Heart left ventricle (tissue), 16 donors: ENCODE measurements at regions not wholly inside any gene's neighbourhood (a gene's known extent, or its start where the extent isn't known, plus 50 kb on each side); places are given as distances from the start of the nearest gene placed in this dataset.
"Not testable (repeated sequence)": the region's sequence is repeated elsewhere in the genome, so short reads cannot be mapped to it uniquely, and the experiment has no call there.

ENCODE experiments used
- ATAC-seq, 4 donors: fragments of 200-7000 bp; cut with Tn5 transposase; one replicate each; pipeline ENCODE4 v1.9.1; 2020 to 2022; ENCODE audit warnings: moderate library complexity in 4 of 4, mild to moderate bottlenecking in 3 of 4, moderate number of reproducible peaks in 1 of 4
- DNase-seq, 5 donors: peaks; one replicate each; pipeline ENCODE4 v3.0.0-alpha.2; 2020
- H3K27ac ChIP-seq, 12 donors: fragments of 200-600 bp; sonication (generic) in 4 of 12; one replicate each; pipeline versions ENCODE4 v1.5.0 to v1.8.0; 2016 to 2022; ENCODE audit warnings: mild to moderate bottlenecking in 2 of 12
- H3K27me3 ChIP-seq, 9 donors: fragments of 200-600 bp; sonication (generic) in 2 of 9; one replicate each; pipeline versions ENCODE4 v1.5.1 to v1.8.0; 2016 to 2022; ENCODE audit warnings: mild to moderate bottlenecking in 3 of 9
- H3K36me3 ChIP-seq, 9 donors: fragments of 200-600 bp; sonication (generic) in 2 of 9; one replicate each; pipeline versions ENCODE4 v1.5.0 to v1.8.0; 2018 to 2022; ENCODE audit warnings: mild to moderate bottlenecking in 2 of 9
- H3K4me1 ChIP-seq, 12 donors: fragments of 200-600 bp; sonication (generic) in 4 of 12; one replicate each; pipeline versions ENCODE4 v1.5.0 to v1.8.0; 2016 to 2022; ENCODE audit warnings: mild to moderate bottlenecking in 3 of 12
- H3K4me3 ChIP-seq, 12 donors: fragments of 200-600 bp; sonication (generic) in 4 of 12; one replicate each; pipeline versions ENCODE4 v1.5.0 to v1.8.0; 2017 to 2022; ENCODE audit warnings: mild to moderate bottlenecking in 9 of 12, moderate library complexity in 4 of 12
- H3K9me3 ChIP-seq, 12 donors: fragments of 200-600 bp; sonication (generic) in 4 of 12; one replicate each; pipeline versions ENCODE4 v1.5.0 to v1.8.0; 2016 to 2022; ENCODE audit warnings: mild to moderate bottlenecking in 1 of 12
- CTCF ChIP-seq, 12 donors: fragments of 200-600 bp; sonication (generic) in 4 of 12; IDR thresholded peaks; one replicate each; pipeline versions ENCODE4 v1.5.0 to v1.8.0; 2018 to 2022; ENCODE audit warnings: antibody characterized with exemption in 12 of 12, mild to moderate bottlenecking in 5 of 12
- POLR2A ChIP-seq, 2 donors: fragments of 450-650 bp; IDR thresholded peaks; one replicate each; pipeline ENCODE4 v1.6.1; 2017; ENCODE audit warnings: antibody characterized with exemption in 2 of 2, mild to moderate bottlenecking in 2 of 2, moderate library complexity in 2 of 2
- WGBS, 4 donors: extraction: QIAGEN DNeasy Blood & Tissue Kit in 2 of 4; methylation state at CpG; one replicate each; pipeline versions ENCODE4 v1.1.5 to v1.1.7; 2013 to 2018; 5-methylcytosine and 5-hydroxymethylcytosine counted together
- intact Hi-C, 10 donors: fragments of 100-400 bp; cut with DNase I; formaldehyde crosslinking; loops; one replicate each; pipeline versions ENCODE4 v1.11.1 to v1.14.2; 2022
- microRNA-seq, 4 donors: library from miRNA; unstranded; fragments of <30 nt; microRNA quantifications; one replicate each; pipeline versions ENCODE4 to v1.2.0, GENCODE V29; 2017 to 2020
- donor health status: ischemic (EF 13 %, LVEDD 7.1; RV severe dilation, severe dysfunction).
- donor health status: healthy with polysubstance abuse.
- donor health status: DM: no; HTN: yes; CAD: no.
- donor health status: DM: no; HTN: no; CAD: no.
- donor health status: ischemic (EF 25% LVEDD 6.9; RV normal size, moderate dysfunction).
- donor health status: ischemic (EF 25% LVEDD 5.7; RV mildly dilated, moderate dysfunction).
- donor health status: healthy.
- donor health status: DM: yes; HTN: yes; CAD: no.
- donor health status: ischemic (EF 35%, LVEDD 5.7; RV mildly dilated, moderate dysfunction).
- donor health status: nonischemic (EF 11% LVEDD 7.7; RV severe dilation, severe dysfunction).
- donor health status: DM: yes; HTN: yes; CAD: no.
- donor health status: PGD.
- donor health status: ischemic (EF 29% LVEDD 5.4; RV normal size, mild dysfunction).
- donor health status: nonischemic (EF 23%, LVEDD 6.1; RV moderate dilation, normal function).

DNA sequence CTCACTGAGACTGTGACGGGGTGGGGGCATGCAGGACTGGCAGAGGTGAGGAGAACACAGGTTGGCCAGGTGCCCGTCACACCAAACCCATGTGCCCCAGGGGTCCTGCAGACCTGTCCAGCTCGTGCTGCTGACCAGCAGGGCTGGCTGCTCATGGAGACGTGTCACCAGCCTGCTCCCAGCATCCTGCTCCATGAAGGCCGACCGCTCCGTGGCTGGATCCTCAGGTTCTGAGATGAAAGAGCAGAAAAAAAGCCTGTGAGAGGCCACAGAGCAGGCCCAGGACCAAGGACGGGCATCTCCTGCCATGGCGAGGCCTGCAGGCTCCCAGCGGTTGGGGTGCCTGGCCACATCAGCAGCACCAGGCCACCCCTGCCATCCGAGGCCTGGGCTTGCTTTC, 71.7 kb upstream of the DRD5 start:
- H3K4me3 ChIP-seq = no peak overlapping the region
- DNase-seq (no peak), ATAC-seq (no peak)
- no peak for TF ChIP-seq CTCF (IDR thresholded peaks at IDR 0.05)
- no peak for TF ChIP-seq POLR2A (IDR thresholded peaks at IDR 0.05)
- WGBS, 4 donors = 90 to 95% (median 93%) methylated on average over 11 of the region's 11 CpGs
- intact Hi-C loops = loop anchor here in 4 of 10 donors (10.0 kb wide), 3 partner anchors 185 to 355 kb away; no protein-coding TSS in a partner anchor
- H3K9me3 ChIP-seq = no peaks in the 10 kb centered on the region
- H3K4me1 ChIP-seq = no peaks in the 10 kb centered on the region
- no peak overlapping the region for H3K27ac ChIP-seq
- H3K27me3 ChIP-seq = no peaks in the 10 kb centered on the region
- no peaks in the 10 kb centered on the region for H3K36me3 ChIP-seq

DNA sequence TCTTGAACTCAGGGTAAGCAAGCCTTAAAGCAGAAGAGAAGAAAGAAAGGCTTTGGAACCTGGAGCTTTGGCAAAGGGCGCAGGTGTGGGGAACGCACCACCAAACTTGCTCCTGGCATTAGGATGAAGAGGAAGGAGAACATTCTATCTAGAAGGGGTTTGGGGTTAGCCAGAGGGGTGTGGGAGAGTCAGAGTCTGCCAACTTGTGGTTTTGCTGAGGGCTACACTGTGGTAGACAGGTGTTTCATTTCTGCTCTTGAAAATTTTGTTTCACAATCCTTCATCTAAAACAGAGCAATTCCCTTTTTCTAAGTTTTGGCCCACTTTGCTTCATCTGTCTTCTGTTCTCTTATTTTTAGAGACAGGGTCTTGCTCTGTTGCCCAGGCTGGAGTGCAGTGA, 66.2 kb upstream of the DRD5 start:
- WGBS, 4 donors = 88 to 93% (median 91%) methylated on average over 2 of the region's 2 CpGs
- intact Hi-C loops, ATAC-seq, H3K4me1 ChIP-seq, H3K9me3 ChIP-seq, DNase-seq, H3K27ac ChIP-seq, H3K4me3 ChIP-seq, H3K36me3 ChIP-seq, H3K27me3 ChIP-seq: not testable (repeated sequence)

DNA sequence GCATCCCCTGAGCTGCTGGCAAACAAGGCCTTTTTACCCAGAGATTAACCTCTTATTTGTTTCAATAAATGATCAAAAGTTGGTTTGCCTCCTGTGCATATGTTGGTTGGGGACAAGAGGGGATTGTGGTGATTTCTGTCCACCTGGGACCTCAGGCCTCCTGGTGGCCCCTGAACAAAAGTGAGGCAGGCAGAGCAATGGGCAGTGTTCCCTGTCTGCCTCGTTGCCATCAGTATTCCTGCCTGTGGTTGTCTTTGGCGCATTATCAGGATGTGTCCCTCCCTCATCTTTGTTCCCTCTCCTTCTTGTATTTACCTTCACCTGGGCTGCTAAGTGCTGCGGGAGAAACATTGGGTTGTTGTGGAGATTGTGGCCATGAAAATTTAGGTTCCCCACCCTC, 65.3 kb upstream of the DRD5 start:
- intact Hi-C loops = no loop called here
- WGBS, 4 donors = 33 to 70% (median 50%) methylated on average over 3 of the region's 3 CpGs
- Histone ChIP-seq H3K4me1 (no peaks in the 10 kb centered on the region), H3K36me3 (no peaks in the 10 kb centered on the region), H3K9me3 (no peaks in the 10 kb centered on the region), H3K27me3 (no peaks in the 10 kb centered on the region), H3K4me3 (no peak overlapping the region), H3K27ac (no peak overlapping the region)
- DNase-seq (no peak), ATAC-seq (no peak)
- TF ChIP-seq CTCF (IDR thresholded peaks at IDR 0.05) = no peak
- TF ChIP-seq POLR2A (IDR thresholded peaks at IDR 0.05) = no peak

- intact Hi-C loops, H3K27me3 ChIP-seq, H3K4me3 ChIP-seq, H3K9me3 ChIP-seq, H3K27ac ChIP-seq, H3K36me3 ChIP-seq, ATAC-seq, DNase-seq, H3K4me1 ChIP-seq: not testable (repeated sequence)
- 28 to 61% (median 45%) methylated on average over 1 of the region's 1 CpG for WGBS, 4 donors
These were observed 63.0 kb upstream of the DRD5 start for GRCh38 chr4:9718246-9718939.

DNA sequence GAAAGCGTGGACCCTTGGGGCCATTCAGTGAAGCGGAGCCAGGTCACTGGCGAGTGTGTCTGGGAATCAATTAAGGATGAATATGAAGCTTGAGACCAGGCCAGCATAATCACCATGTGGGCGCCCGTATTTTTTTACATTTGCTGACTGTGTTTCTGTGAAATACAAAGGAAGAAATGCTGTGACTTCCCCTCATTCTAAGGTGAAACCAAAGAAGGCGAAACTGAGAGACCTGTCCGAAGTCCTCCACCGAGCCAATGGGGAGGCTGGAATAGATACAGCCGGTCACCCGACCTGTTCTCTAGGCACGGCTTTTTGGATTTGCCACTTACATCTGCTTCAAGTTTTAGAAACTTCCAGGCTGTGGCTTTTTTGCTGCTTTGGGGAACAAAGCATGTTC, 59.3 kb upstream of the DRD5 start:
- H3K36me3 ChIP-seq, H3K27me3 ChIP-seq, H3K4me1 ChIP-seq, intact Hi-C loops, H3K27ac ChIP-seq, H3K4me3 ChIP-seq, ATAC-seq, H3K9me3 ChIP-seq, DNase-seq: not testable (repeated sequence)
- 81 to 85% (median 84%) methylated on average over 11 of the region's 11 CpGs for WGBS, 4 donors

Small RNA genes in the stretch of these regions (microRNA-seq; reads per million reads assigned to microRNA genes)
- gene MIR548I2 = 0 to 0.60 (median 0) reads per million in 4 donors
